ENCODE measurements at regions not wholly inside any gene's neighbourhood (a gene's known extent, or its start where the extent isn't known, plus 50 kb on each side); places are given as distances from the start of the nearest gene placed in this dataset.

GRCh38 chr12:11954181-11954580, 116.6 kb upstream of the BCL2L14 start:
- H3K4me1 ChIP-seq: no peaks in the 10 kb centered on the region
- no peaks in the 10 kb centered on the region for H3K9me3 ChIP-seq
- no peak overlapping the region for H3K4me3 ChIP-seq
- TF ChIP-seq, protein P1, sequence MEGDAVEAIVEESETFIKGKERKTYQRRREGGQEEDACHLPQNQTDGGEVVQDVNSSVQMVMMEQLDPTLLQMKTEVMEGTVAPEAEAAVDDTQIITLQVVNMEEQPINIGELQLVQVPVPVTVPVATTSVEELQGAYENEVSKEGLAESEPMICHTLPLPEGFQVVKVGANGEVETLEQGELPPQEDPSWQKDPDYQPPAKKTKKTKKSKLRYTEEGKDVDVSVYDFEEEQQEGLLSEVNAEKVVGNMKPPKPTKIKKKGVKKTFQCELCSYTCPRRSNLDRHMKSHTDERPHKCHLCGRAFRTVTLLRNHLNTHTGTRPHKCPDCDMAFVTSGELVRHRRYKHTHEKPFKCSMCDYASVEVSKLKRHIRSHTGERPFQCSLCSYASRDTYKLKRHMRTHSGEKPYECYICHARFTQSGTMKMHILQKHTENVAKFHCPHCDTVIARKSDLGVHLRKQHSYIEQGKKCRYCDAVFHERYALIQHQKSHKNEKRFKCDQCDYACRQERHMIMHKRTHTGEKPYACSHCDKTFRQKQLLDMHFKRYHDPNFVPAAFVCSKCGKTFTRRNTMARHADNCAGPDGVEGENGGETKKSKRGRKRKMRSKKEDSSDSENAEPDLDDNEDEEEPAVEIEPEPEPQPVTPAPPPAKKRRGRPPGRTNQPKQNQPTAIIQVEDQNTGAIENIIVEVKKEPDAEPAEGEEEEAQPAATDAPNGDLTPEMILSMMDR (IDR thresholded peaks at IDR 0.05): no peak
- no peak overlapping the region for H3K27ac ChIP-seq
- DNase-seq (no peak), ATAC-seq (no peak)
- H3K36me3 ChIP-seq: no peaks in the 10 kb centered on the region
- no peaks in the 10 kb centered on the region for H3K27me3 ChIP-seq (ENCODE audit: low read depth)
- intact Hi-C loops (cut with DNase I): no loop called here

DNA sequence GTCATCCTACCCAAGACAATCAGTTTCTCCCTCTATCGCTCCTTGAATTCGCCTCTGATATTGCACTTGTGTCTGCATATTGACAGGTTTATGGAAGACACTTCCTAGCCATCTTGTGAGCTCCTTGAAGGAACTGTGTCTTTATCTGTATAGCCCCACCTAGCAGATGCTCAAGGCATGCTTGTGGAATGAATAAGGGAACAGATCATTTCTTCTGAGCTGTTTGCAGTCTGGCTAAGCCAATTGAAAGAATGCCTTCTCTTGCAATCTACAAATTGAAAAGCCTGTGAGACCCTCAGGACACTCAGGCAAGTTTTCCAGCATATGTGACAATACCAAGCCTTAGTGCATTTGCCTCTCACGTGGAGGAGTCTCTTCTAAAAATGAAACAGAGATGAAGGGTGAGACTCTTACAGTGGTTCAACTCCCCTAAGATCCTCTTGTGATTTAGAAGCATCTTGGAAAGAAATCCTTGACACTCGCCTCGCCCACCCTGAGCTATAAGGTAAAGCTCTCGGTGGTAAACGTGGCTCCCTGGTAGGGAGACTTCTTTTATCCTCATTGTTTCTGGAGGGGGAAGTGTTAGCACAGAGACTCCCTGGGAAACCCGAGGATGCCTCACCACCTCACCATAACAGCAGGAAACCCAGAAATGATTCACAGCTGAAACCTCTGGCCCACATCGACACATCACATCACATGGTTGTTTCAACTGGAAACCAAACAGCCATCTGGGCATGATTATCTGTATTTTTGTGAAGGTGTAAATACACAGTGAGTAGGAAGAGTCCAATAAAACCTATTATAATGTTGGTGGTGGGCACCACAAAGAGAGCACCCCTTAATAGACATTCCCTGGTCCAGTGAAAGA, 112.3 kb upstream of the BCL2L14 start:
- ATAC-seq: no peak
- DNase-seq: no peak
- Histone ChIP-seq H3K36me3 (no peaks in the 10 kb centered on the region), H3K4me3 (no peak overlapping the region), H3K27ac (no peak overlapping the region), H3K27me3 (ENCODE audit: low read depth) (no peaks in the 10 kb centered on the region), H3K9me3 (no peaks in the 10 kb centered on the region), H3K4me1 (no peaks in the 10 kb centered on the region)
- TF ChIP-seq, protein P1 (IDR thresholded peaks at IDR 0.05): no peak
- intact Hi-C loops (cut with DNase I): no loop called here

DNA sequence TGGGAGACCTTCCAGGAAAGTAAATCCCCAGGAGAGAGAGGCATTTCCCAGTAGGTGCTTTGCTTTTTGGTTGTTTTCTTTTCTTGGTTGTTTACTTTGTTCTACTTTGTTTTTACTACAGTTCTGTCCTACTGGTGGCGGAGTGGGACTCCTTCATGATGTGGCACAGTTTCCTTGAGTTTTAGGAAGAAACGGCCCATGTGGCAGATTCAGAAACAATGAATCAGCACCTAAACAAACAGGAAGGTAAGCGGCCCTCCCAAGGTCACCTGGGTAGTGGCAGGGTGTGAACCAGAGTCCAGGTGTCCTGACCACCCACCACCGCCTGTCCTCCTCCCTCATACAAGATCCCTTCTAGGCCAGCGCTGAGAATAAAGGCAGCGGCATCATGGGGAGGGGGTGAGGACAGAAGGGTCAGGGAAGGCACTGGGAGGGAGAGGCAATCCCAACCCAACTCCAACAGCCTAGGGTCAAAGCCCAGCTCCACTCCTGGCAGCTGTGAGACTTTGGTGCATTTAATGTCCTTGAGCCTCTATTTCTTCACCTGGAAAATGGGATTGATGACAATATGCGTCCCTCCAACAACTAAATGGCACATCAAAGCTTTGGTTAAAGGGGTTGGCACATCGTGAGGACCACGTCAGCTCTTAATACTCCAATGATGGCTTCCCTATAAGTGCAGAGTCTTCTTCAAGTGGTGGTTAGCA, 111.5 kb upstream of the BCL2L14 start:
- Histone ChIP-seq H3K27me3 (ENCODE audit: low read depth) (no peaks in the 10 kb centered on the region), H3K9me3 (no peaks in the 10 kb centered on the region), H3K4me1 (no peaks in the 10 kb centered on the region), H3K4me3 (no peak overlapping the region), H3K27ac (no peak overlapping the region), H3K36me3 (no peaks in the 10 kb centered on the region)
- TF ChIP-seq, protein P1 (IDR thresholded peaks at IDR 0.05): no peak
- DNase-seq: no peak
- intact Hi-C loops (cut with DNase I): no loop called here
- ATAC-seq: no peak

- Histone ChIP-seq H3K36me3 (no peaks in the 10 kb centered on the region), H3K4me1 (no peaks in the 10 kb centered on the region), H3K27me3 (ENCODE audit: low read depth) (no peaks in the 10 kb centered on the region), H3K4me3 (no peak overlapping the region), H3K9me3 (no peaks in the 10 kb centered on the region), H3K27ac (no peak overlapping the region)
- ATAC-seq (no peak), DNase-seq (no peak)
- TF ChIP-seq, protein P1 (IDR thresholded peaks at IDR 0.05): no peak
- intact Hi-C loops (cut with DNase I): no loop called here
Measured at GRCh38 chr12:11960646-11961045, 110.1 kb upstream of the BCL2L14 start.

DNA sequence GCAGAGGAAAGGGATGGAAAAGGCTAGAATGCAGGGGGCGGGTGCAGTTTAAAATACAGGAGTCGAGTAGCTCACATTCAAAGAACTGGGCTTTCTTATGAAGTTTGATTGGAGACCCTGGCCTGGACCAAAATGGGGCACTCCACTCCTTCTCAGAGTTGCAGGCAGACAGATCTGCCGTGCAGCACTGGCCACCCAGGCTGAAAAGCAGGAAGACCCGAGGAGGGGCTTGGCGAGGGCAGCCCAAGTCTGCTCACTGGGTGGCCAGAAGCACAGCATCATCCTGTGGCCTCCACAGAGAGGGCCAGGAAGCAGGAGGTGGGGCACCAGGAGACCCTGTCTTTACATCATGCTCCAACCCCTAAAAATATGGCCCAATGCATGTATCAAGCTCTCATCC, 109.1 kb upstream of the BCL2L14 start:
- H3K4me3 ChIP-seq: no peak overlapping the region
- no peaks in the 10 kb centered on the region for H3K4me1 ChIP-seq
- no peak for DNase-seq
- TF ChIP-seq, protein P1 (IDR thresholded peaks at IDR 0.05): no peak
- no peak overlapping the region for H3K27ac ChIP-seq
- H3K36me3 ChIP-seq: no peaks in the 10 kb centered on the region
- H3K9me3 ChIP-seq: no peaks in the 10 kb centered on the region
- H3K27me3 ChIP-seq (ENCODE audit: low read depth): no peaks in the 10 kb centered on the region
- intact Hi-C loops (cut with DNase I): no loop called here
- ATAC-seq: no peak
